ENCODE measurements at regions not wholly inside any gene's neighbourhood (a gene's known extent, or its start where the extent isn't known, plus 50 kb on each side); places are given as distances from the start of the nearest gene placed in this dataset.

DNA sequence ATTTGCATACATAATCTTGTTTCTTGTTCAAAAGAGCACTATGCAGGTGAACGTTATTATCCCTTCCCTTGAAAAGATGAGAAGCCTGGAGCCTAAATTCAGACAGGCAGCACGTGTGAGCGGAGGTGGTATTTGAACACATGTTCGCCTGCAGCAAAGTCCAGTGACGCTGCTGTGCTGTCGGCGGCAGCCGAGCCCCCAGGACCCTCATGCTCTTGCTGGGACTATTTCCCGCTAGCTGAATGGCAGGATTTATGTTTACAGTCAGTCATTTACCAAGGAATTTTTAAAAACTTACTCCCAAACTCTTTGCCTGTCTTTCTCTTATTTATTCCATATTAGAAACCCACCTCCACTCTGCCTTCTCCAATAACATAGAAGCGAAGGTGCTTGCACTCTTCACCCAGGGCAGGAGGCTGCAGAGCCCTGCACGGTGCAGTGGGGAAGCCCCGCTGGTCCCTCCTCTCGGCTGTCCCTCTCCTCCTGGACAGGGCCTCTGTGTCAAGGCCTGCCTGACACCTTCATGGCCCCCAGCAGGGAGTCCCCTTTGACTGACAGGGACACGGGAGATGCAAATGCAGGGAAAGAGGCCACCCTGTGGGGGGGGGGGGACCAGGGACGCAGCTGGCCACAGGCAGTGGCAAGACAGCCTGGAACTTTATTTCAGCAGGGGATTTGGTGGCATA is 528.5 kb upstream of the B3GAT1 start:
- TF ChIP-seq EZH2 (IDR thresholded peaks at IDR 0.05) (no peak), POLR2AphosphoS5 (IDR thresholded peaks at IDR 0.05; ENCODE audit: low read depth, low read length) (no peak), CEBPB (IDR thresholded peaks at IDR 0.05; ENCODE audit: low read depth) (no peak)

Measured in HCT116 (cell line).